ENCODE measurements at regions not wholly inside any gene's neighbourhood (a gene's known extent, or its start where the extent isn't known, plus 50 kb on each side); places are given as distances from the start of the nearest gene placed in this dataset.

DNA sequence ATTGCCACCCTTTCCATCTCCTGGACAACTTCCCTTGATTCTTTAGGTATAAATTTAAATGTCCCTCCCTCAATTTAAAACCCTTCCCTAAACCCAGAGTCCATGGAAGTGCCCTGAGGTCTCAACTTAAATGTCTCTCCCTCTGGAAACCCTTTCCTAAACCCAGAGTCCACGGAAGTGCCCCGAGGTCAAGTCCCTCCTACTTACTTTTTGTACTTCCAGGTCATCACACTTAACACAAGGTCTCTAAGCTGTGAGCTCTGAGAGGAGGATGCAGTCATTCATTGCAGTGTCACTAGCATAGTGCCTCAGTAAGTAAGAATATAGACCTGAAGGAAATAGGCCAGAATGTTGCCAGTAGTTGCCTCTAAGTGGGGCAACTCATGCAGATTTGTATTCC is 78.2 kb upstream of the BNC1 start:
- ChIA-PET CTCF (no interaction called here), POLR2A (no interaction called here)
- no peak for TF ChIP-seq NFRKB (IDR thresholded peaks at IDR 0.05)
- no peak for TF ChIP-seq HDGF (IDR thresholded peaks at IDR 0.05; ENCODE audit: borderline replicate concordance)
- TF ChIP-seq CTBP1 (IDR thresholded peaks at IDR 0.05; ENCODE audit: borderline replicate concordance), result no peak
- no peak for TF ChIP-seq L3MBTL2 (conservative IDR thresholded peaks at IDR 0.05)
- no peak for TF ChIP-seq FOXK2 (IDR thresholded peaks at IDR 0.05)
- no peak for TF ChIP-seq ELF4 (IDR thresholded peaks at IDR 0.05)
- no peak for TF ChIP-seq PKNOX1 (IDR thresholded peaks at IDR 0.05)
- no peak for TF ChIP-seq ARNT (IDR thresholded peaks at IDR 0.05)
- TF ChIP-seq BHLHE40 (IDR thresholded peaks at IDR 0.05; ENCODE audit: borderline replicate concordance), result no peak
- TF ChIP-seq FOXA1 (IDR thresholded peaks at IDR 0.05), result no peak
- no peak for TF ChIP-seq ZNF384 (IDR thresholded peaks at IDR 0.05)
- TF ChIP-seq FOXM1 (IDR thresholded peaks at IDR 0.05; ENCODE audit: borderline replicate concordance), result no peak
- TF ChIP-seq SP1 (IDR thresholded peaks at IDR 0.05), result no peak
- TF ChIP-seq LEF1 (IDR thresholded peaks at IDR 0.05; ENCODE audit: borderline replicate concordance), result no peak
- no peak for TF ChIP-seq TARDBP (IDR thresholded peaks at IDR 0.05)
- no peak for TF ChIP-seq SUZ12 (IDR thresholded peaks at IDR 0.05)
- no peak for DNase-seq (ENCODE audit: extremely low spot score)

- DNase-seq (ENCODE audit: extremely low spot score), result no peak
- POLR2A ChIA-PET, result no interaction called here
- CTCF ChIA-PET, result no interaction called here
- no peak for TF ChIP-seq ZNF384 (IDR thresholded peaks at IDR 0.05)
- TF ChIP-seq BHLHE40 (IDR thresholded peaks at IDR 0.05; ENCODE audit: borderline replicate concordance), result no peak
- TF ChIP-seq NFRKB (IDR thresholded peaks at IDR 0.05), result no peak
- no peak for TF ChIP-seq CTBP1 (IDR thresholded peaks at IDR 0.05; ENCODE audit: borderline replicate concordance)
- no peak for TF ChIP-seq ELF4 (IDR thresholded peaks at IDR 0.05)
- no peak for TF ChIP-seq LEF1 (IDR thresholded peaks at IDR 0.05; ENCODE audit: borderline replicate concordance)
- no peak for TF ChIP-seq PKNOX1 (IDR thresholded peaks at IDR 0.05)
- TF ChIP-seq HDGF (IDR thresholded peaks at IDR 0.05; ENCODE audit: borderline replicate concordance), result no peak
- no peak for TF ChIP-seq SP1 (IDR thresholded peaks at IDR 0.05)
- TF ChIP-seq SUZ12 (IDR thresholded peaks at IDR 0.05), result no peak
- no peak for TF ChIP-seq FOXA1 (IDR thresholded peaks at IDR 0.05)
- TF ChIP-seq FOXK2 (IDR thresholded peaks at IDR 0.05), result no peak
- TF ChIP-seq TARDBP (IDR thresholded peaks at IDR 0.05), result no peak
- TF ChIP-seq L3MBTL2 (conservative IDR thresholded peaks at IDR 0.05), result no peak
- TF ChIP-seq FOXM1 (IDR thresholded peaks at IDR 0.05; ENCODE audit: borderline replicate concordance), result no peak
- TF ChIP-seq ARNT (IDR thresholded peaks at IDR 0.05), result no peak
Observed at GRCh38 chr15:83364501-83364900, 80.0 kb upstream of the BNC1 start.

GRCh38 chr15:83365370-83365938 is 81.0 kb upstream of the BNC1 start:
- CTCF ChIA-PET, result interaction anchor here (0.7 kb wide), 1 partner anchor 203 kb away, joined by 3 read pairs; no protein-coding TSS in a partner anchor
- TF ChIP-seq ARNT (IDR thresholded peaks at IDR 0.05), result no peak
- TF ChIP-seq PKNOX1 (IDR thresholded peaks at IDR 0.05), result peak; percentile 54
- TF ChIP-seq FOXK2 (IDR thresholded peaks at IDR 0.05), result no peak
- POLR2A ChIA-PET, result no interaction called here
- peak; percentile 57 for DNase-seq (ENCODE audit: extremely low spot score)

DNA sequence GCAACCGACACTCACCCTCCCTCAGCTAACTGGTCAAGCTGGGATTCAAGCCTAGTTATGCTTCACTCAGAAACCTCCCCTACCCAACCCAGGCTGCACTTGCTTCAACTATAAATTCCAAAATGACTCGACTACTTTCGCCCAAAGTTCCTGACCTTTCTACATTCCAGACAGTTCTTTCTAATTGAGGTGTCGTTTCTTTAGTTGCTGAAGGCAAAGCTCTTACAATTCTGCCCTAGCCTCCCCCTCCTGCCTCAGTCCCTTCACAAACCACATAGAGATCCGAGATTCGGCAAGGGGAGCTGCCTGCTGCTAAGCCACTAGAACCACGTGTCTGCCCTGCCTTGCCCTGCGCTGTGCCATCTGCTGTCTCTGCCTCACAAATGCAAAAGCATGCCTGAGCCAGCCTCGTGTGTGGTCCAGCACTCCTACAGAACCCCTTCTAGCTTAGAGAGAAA is 74.7 kb upstream of the SH3GL3 start:
- CTCF ChIA-PET, result no interaction called here
- TF ChIP-seq HDGF (IDR thresholded peaks at IDR 0.05; ENCODE audit: borderline replicate concordance) (no peak), TARDBP (IDR thresholded peaks at IDR 0.05) (no peak), FOXA1 (IDR thresholded peaks at IDR 0.05) (no peak), ZNF384 (IDR thresholded peaks at IDR 0.05) (no peak), SUZ12 (IDR thresholded peaks at IDR 0.05) (no peak), LEF1 (IDR thresholded peaks at IDR 0.05; ENCODE audit: borderline replicate concordance) (no peak), FOXM1 (IDR thresholded peaks at IDR 0.05; ENCODE audit: borderline replicate concordance) (no peak), BHLHE40 (IDR thresholded peaks at IDR 0.05; ENCODE audit: borderline replicate concordance) (no peak), PKNOX1 (IDR thresholded peaks at IDR 0.05) (no peak), CTBP1 (IDR thresholded peaks at IDR 0.05; ENCODE audit: borderline replicate concordance) (no peak)
- POLR2A ChIA-PET, result no interaction called here

GRCh38 chr15:83378921-83379578 is 68.1 kb upstream of the SH3GL3 start:
- ChIA-PET CTCF (no interaction called here), POLR2A (no interaction called here)
- no peak for DNase-seq (ENCODE audit: extremely low spot score)
- TF ChIP-seq FOXA1 (IDR thresholded peaks at IDR 0.05), result no peak
- TF ChIP-seq SUZ12 (IDR thresholded peaks at IDR 0.05), result no peak
- TF ChIP-seq L3MBTL2 (conservative IDR thresholded peaks at IDR 0.05), result no peak
- TF ChIP-seq ELF4 (IDR thresholded peaks at IDR 0.05), result no peak
- TF ChIP-seq LEF1 (IDR thresholded peaks at IDR 0.05; ENCODE audit: borderline replicate concordance), result no peak
- no peak for TF ChIP-seq CTBP1 (IDR thresholded peaks at IDR 0.05; ENCODE audit: borderline replicate concordance)
- no peak for TF ChIP-seq BHLHE40 (IDR thresholded peaks at IDR 0.05; ENCODE audit: borderline replicate concordance)
- TF ChIP-seq FOXK2 (IDR thresholded peaks at IDR 0.05), result no peak
- no peak for TF ChIP-seq PKNOX1 (IDR thresholded peaks at IDR 0.05)

More for the DNA sequence above, 74.7 kb upstream of the SH3GL3 start:
- no peak for DNase-seq (ENCODE audit: extremely low spot score)
